ENCODE measurements at regions not wholly inside any gene's neighbourhood (a gene's known extent, or its start where the extent isn't known, plus 50 kb on each side); places are given as distances from the start of the nearest gene placed in this dataset.

GRCh38 chr10:8211631-8212030 is 157.1 kb downstream of the GATA3 start:
- TF ChIP-seq CTCF (IDR thresholded peaks at IDR 0.05) = no peak
- no peak for DNase-seq
- Histone ChIP-seq H3K4me1 (no peaks in the 10 kb centered on the region), H3K27me3 (peaks cover 0 to 13% (median 1%) of the 10 kb centered on the region in 4 donors), H3K36me3 (no peaks in the 10 kb centered on the region), H3K4me3 (no peak overlapping the region), H3K9me3 (no peaks in the 10 kb centered on the region), H3K27ac (no peak overlapping the region)
- no peak for FAIRE-seq
- intact Hi-C loops (cut with DNase I) = no loop called here
- no peak for ATAC-seq
- WGBS, 2 donors = 63 to 77% methylated on average over 4 of the region's 4 CpGs

- Histone ChIP-seq H3K27me3 (peaks cover 0 to 19% (median 1%) of the 10 kb centered on the region in 4 donors), H3K9me3 (no peaks in the 10 kb centered on the region), H3K27ac (no peak overlapping the region), H3K36me3 (no peaks in the 10 kb centered on the region), H3K4me3 (no peak overlapping the region), H3K4me1 (no peaks in the 10 kb centered on the region)
- no peak for DNase-seq
- no peak for TF ChIP-seq CTCF (IDR thresholded peaks at IDR 0.05)
- no peak for FAIRE-seq
- intact Hi-C loops (cut with DNase I) = no loop called here
- WGBS, 2 donors = 73 to 85% methylated on average over 2 of the region's 2 CpGs
- ATAC-seq = no peak
Observed at GRCh38 chr10:8213735-8214134, 159.2 kb downstream of the GATA3 start.

GRCh38 chr10:8214587-8214986 is 160.1 kb downstream of the GATA3 start:
- H3K4me3 ChIP-seq = no peak overlapping the region
- H3K9me3 ChIP-seq = no peaks in the 10 kb centered on the region
- no peak for TF ChIP-seq CTCF (IDR thresholded peaks at IDR 0.05)
- DNase-seq (no peak), FAIRE-seq (no peak), ATAC-seq (no peak)
- H3K36me3 ChIP-seq = no peaks in the 10 kb centered on the region
- intact Hi-C loops (cut with DNase I) = no loop called here
- no peak overlapping the region for H3K27ac ChIP-seq
- H3K27me3 ChIP-seq = peaks cover 0 to 19% (median 0%) of the 10 kb centered on the region in 4 donors
- 85 to 96% methylated on average over 4 of the region's 4 CpGs for WGBS, 2 donors
- H3K4me1 ChIP-seq = no peaks in the 10 kb centered on the region

DNA sequence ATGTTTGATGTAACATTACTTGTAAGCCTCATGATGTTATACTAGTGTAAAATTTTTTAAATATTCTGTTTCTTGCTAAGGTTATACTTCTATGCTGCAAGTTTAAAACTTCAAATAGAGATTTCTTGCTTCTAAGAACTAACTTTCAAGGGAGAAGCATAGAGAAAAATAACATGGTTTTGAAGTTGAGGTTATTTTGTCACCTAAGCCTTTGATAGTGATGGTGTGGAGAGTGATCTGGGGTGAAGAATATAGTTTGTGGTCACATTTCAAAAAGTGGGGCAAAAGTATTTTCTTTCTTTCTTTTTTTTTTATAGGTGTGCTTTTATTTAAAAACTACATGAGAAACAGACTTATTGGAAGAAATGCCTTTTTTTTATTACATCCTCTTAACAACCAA is 162.4 kb downstream of the GATA3 start:
- no peak for DNase-seq
- intact Hi-C loops (cut with DNase I) = no loop called here
- no peak for FAIRE-seq

GRCh38 chr10:8221451-8221850 is 167.0 kb downstream of the GATA3 start:
- Histone ChIP-seq H3K9me3 (no peaks in the 10 kb centered on the region), H3K27me3 (peaks cover 0 to 6% (median 0%) of the 10 kb centered on the region in 4 donors), H3K4me3 (no peak overlapping the region), H3K27ac (no peak overlapping the region), H3K36me3 (no peaks in the 10 kb centered on the region), H3K4me1 (no peaks in the 10 kb centered on the region)
- ATAC-seq (no peak), DNase-seq (no peak), FAIRE-seq (no peak)
- WGBS, 2 donors = 43 to 58% methylated on average over 6 of the region's 6 CpGs
- intact Hi-C loops (cut with DNase I) = no loop called here
- no peak for TF ChIP-seq CTCF (IDR thresholded peaks at IDR 0.05)

More for the DNA sequence above, 162.4 kb downstream of the GATA3 start:
- Histone ChIP-seq H3K27me3 (peaks cover 0 to 19% (median 0%) of the 10 kb centered on the region in 4 donors), H3K4me3 (no peak overlapping the region), H3K9me3 (no peaks in the 10 kb centered on the region), H3K4me1 (no peaks in the 10 kb centered on the region), H3K36me3 (no peaks in the 10 kb centered on the region), H3K27ac (no peak overlapping the region)
- ATAC-seq = no peak
- no peak for TF ChIP-seq CTCF (IDR thresholded peaks at IDR 0.05)
